ENCODE measurements at regions not wholly inside any gene's neighbourhood (a gene's known extent, or its start where the extent isn't known, plus 50 kb on each side); places are given as distances from the start of the nearest gene placed in this dataset.

DNA sequence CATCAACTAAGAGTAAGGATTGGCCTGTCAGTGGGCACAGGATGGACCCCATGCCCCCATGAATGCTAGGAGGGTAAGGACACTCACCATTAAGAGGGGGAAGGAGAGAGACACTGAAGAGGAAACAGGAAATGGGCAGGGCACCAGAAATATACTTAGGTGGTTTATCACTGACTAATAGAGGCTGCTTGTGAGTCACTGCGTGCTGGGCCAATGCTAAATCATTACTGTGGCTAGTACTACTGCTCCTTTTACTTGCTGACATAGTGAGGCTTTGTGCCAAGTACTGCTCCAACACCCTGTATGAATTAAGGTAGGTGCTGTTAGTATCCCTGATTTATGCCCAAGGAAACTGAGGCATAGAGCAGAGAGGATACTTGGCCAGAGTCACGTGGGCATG, 130.4 kb upstream of the FRMPD4 start:
- TF ChIP-seq POLR2A (IDR thresholded peaks at IDR 0.05; ENCODE audit: low read length) (no peak), GATA1 (IDR thresholded peaks at IDR 0.05; ENCODE audit: low read depth, low read length) (no peak)

Data from erythroblast (primary cell).